ENCODE measurements at regions not wholly inside any gene's neighbourhood (a gene's known extent, or its start where the extent isn't known, plus 50 kb on each side); places are given as distances from the start of the nearest gene placed in this dataset.
"Not testable (repeated sequence)": the region's sequence is repeated elsewhere in the genome, so short reads cannot be mapped to it uniquely, and the experiment has no call there.

- DNase-seq: no peak
These were observed 232.6 kb downstream of the MEX3B start for GRCh38 chr15:81813215-81813614.

DNA sequence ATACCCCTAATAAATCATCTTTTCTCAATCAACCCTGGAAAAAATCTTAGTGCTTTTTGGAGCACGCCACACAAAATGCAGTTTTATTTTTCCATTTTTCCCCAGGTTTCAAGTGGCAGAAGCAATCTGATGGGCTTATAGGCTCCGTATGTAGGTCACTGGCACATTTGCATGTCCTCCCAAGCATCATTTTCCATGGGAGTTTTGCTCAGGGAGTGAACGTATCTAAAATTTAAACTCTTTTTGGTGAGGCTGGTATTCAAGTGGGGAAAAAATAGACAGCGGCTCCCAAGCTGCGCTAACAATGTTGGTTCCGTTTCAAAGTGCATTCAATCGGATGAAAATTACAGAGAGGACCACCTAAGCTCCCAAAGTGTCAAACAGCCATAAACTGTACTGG is 233.4 kb downstream of the MEX3B start:
- no peak for DNase-seq

DNA sequence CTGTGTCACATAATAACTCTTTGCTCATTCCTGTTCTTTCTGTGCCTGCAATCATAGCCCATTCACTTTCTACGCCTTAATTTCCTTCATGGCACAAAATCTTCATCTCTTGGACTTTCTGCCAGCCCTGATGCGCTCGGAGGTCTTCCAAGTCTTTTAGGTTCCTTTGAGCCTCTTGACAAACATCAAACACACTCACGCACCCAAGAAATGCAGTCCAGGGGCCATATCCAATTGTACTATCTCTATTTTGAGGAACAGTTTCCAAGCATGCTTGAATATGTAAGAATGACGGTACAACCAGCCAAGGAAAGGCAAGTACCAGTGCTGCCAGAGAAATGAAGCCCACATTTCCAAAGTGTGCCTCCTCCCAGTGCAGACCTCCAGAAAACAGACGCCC is 234.1 kb downstream of the MEX3B start:
- DNase-seq: no peak

DNA sequence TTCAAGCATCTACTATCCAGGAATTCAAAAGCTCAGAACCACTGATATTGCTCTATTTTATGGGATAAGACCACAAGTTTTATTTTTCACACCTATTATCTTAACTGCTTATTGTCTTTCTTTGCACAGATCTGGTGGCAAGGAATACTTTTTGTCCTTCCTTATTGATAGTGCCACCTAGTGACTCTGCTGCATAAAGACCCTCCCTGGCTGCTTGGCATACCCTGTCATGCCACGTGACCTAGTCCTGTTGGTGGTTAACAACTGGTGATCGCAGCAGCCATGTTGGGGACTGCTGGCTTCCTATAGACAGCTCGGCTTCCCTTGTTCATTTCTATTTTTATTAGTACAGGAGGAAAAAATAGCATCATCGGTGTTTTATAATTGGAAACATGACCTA is 236.3 kb downstream of the MEX3B start:
- no peak for DNase-seq

DNA sequence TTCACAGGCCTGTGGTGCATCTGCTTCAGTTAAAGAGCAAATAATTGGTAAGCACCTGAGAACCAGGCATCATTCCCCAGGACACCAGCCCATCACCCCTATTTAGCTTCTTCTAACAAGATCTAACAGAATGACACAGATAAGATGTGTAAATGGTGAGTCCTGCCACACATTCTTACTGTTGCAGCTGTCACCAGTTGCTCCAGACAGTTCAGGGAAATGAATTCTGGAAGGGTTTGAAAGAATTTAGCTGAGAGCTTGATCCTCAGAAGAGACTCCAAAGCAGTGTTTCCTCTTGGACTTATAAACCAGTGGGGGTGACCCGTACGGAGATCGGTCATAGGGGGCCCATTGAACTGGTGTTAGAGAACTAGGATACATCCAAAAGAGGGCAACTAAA is 238.0 kb downstream of the MEX3B start:
- DNase-seq: no peak

- DNase-seq: peak; percentile 84
These were observed 238.6 kb downstream of the MEX3B start for GRCh38 chr15:81807186-81807585.

GRCh38 chr15:81795899-81796298 is 249.9 kb downstream of the MEX3B start:
- DNase-seq: no peak

GRCh38 chr15:81792646-81793045 is 253.2 kb downstream of the MEX3B start:
- DNase-seq: no peak

DNA sequence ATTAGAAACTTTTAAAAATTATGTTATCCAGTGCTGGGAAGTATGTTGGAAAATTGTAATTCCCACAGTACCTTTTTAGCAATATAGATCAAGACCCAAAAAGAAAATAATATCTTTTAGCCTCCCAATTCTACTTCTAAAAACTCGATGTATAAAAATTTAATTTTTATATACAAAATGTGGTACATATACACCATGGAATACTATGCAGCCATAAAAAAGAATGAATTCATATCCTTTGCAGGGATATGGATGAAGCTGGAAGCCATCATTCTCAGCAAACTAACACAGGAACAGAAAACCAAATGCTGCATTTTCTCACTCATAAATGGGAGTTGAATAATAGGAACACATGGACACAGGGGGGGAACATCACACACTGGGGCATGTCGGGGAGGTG is 254.5 kb downstream of the MEX3B start:
- not testable (repeated sequence) for DNase-seq

- no peak for DNase-seq
These were observed 256.4 kb downstream of the MEX3B start for GRCh38 chr15:81789403-81789802.

DNA sequence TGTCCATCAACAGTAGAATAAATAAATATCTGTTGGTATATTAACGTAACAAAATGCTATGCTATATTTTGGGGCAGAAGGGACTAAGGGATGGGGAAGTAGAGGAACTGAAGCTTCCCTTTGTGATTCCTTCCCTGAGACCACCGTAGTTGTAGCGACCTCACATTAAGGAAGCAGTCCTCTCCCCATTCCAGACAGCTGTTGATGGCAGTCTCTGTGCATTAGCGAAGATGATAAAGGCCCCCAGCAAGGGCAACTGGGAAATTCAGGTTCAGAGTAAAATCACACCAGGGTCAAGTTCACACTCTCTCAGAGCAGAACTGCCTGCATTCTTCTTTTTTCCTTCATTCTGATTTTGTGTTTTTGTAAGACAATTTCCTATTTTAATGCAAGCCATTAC is 259.0 kb downstream of the MEX3B start:
- no peak for DNase-seq

- no peak for DNase-seq
These were observed 260.1 kb downstream of the MEX3B start for GRCh38 chr15:81785679-81786078.

- no peak for DNase-seq
These were observed 260.6 kb downstream of the MEX3B start for GRCh38 chr15:81785181-81785580.

- DNase-seq: no peak
These were observed 261.1 kb downstream of the MEX3B start for GRCh38 chr15:81784751-81785150.

- no peak for DNase-seq
These were observed 262.2 kb downstream of the MEX3B start for GRCh38 chr15:81783586-81783985.

DNA sequence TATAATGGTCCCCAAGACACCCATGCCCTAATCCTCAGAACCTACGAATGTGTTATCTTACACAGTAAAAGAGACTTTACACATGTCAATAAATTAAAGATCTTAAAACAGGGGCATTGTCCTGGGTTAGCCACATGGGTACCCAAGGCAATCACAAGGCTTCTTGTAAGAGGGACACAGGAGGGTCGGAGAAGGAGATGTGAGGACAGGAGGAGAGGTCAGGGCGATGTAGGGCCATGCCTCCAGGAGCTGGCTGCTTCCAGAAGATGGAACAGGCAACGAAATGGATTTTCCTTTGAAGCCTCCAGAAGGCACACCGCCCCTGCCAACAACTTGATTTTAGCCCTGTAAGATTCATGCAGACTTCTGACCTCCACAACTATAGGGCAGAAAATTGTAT is 262.7 kb downstream of the MEX3B start:
- no peak for DNase-seq

- no peak for DNase-seq
These were observed 264.4 kb downstream of the MEX3B start for GRCh38 chr15:81781395-81781794.

- no peak for DNase-seq
These were observed 264.9 kb downstream of the MEX3B start for GRCh38 chr15:81780966-81781365.

- DNase-seq: no peak
These were observed 266.6 kb downstream of the MEX3B start for GRCh38 chr15:81779181-81779580.

DNA sequence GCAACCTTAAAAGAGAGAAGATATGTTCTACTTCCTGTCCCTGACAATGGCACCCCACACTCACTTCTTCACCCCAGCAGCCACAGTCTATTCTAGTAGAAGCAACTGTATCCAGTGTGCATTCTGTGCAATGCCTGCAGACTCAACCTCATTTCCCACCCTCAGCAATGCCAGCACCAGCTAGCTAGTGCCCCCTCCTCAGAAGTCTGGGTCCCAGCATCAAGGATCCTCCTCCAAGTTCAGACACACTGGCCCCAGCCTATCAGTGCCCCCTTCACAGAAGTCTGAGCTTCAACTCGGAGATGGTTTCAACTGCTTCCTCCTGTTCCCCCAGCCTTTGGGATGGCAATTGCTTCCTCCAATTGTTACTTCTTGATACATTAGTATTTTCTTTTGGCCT is 268.3 kb downstream of the MEX3B start:
- DNase-seq: no peak

DNA sequence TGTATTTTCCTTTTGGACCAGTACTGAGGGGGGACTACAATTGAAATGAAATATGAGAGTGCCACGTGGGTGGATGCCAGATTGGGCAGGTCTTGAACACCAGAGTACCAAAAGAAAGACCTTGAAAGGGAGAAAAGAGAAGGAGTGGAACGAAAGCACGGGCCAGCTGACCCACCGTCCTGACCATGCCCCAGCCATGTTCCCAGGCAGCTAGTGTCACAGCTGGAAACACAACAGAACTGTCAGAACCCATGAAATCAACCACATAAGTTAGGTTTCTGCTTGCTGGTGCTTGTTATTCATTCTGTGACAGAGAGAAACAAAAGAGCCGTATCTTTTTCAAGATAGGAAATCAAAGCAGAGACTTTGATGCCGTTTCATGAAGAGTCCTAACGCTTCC is 268.8 kb downstream of the MEX3B start:
- no peak for DNase-seq

- not testable (repeated sequence) for DNase-seq
These were observed 270.0 kb downstream of the MEX3B start for GRCh38 chr15:81775779-81776178.

DNA sequence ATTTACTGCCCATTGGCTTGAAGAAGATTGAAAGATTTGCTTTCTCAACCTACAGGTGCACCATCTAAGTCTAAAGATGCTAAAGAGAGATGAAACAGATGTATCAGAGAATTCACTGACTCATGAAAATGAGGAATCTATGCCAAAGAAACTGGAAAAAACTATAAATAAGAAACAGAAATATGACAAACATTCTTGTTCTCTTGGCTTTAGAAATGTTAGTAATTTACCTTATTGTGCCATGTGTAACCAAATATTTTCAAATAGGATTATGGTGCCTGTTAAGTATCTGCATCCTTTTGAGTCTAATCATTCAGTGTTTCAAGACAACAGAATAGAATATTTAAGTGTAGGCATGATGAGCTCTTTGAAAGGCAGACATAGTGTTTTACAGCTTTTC is 271.5 kb downstream of the MEX3B start:
- DNase-seq: no peak

DNA sequence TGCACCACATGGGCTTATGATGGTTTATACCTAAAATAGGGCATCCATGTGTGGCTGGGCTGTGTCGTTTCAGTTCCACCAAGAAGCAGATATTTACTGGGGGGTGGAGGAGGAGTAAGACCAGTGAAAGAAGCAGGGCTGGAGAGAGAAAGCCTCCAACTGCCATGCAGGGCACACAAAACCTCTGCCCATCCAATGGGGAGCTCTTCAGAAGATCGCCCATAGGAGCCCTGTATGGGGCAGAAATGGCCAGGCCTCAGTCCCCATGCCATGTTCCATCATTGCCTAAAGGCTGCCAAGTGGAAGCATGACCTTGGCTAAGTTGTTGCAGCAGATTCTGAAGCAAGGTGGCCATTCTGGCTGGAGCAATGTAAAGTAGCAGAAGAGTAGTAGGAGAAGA is 277.0 kb downstream of the MEX3B start:
- no peak for DNase-seq

GRCh38 chr15:81766829-81767475 is 278.9 kb downstream of the MEX3B start:
- DNase-seq: no peak

DNA sequence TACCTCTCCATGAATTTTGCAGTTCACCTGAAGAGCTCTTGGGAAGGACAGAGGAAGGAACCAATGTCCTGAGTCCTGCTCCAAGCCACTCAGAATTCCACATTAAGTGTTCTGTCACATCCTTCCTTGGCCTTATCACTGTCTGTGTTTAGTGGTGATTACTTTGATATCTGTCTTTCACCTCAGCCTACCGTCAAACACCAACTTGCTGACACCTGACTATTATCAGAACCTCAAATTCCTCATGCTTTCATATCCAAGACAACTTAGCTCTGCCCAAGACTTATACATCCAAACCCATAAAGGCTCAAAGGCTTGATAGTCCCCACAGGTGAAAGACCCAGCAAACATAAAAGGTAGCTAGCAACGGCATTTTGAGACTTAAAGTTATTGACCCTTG is 280.0 kb downstream of the MEX3B start:
- DNase-seq: no peak

Measured in DMS 273 treated with DMSO at 0.1 percent for 48 hours (cell line).